Stimulated activated naive CD8-positive, alpha-beta T cell treated with anti-CD3 and anti-CD28 coated beads, Interleukin-15, Interleukin-2, amounts not matched to agents 100 U/mL and 50 U/mL, for 24 hours (primary cell): ENCODE measurements at regions not wholly inside any gene's neighbourhood (a gene's known extent, or its start where the extent isn't known, plus 50 kb on each side); places are given as distances from the start of the nearest gene placed in this dataset.

Experiments
- ATAC-seq: fragments of 150-1000 bp; cut with Tn5 transposase; one replicate; pipeline ENCODE4 v1.10.0; 2021
- DNase-seq: peaks from one replicate; pipeline ENCODE4 v3.0.0; 2021

- peak; percentile 7 for DNase-seq
- peak; percentile 64 for ATAC-seq
These were observed 151.4 kb upstream of the STX18 start for GRCh38 chr4:4693258-4693657.

DNA sequence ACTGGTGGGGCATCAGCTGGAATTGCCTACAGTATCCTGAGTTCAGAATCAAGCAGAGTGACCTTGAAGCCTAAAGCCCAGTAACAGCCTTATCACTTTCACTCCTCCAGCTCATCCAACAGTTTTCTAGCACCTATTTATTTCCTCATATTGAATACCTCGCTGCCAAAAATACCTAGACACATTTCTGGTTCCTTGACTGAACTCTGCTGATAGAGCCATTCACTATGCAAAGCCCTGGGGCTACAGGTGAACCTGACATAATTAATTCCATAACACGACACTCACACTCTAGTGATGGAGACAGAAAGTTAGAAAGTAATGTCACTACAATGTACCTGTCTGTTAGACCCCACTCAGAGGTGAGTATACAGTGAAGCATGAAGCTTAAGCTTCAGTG is 149.0 kb upstream of the STX18 start:
- ATAC-seq (no peak), DNase-seq (no peak)

- ATAC-seq (peak; percentile 81), DNase-seq (peak; percentile 9)
These were observed 148.0 kb upstream of the STX18 start for GRCh38 chr4:4689694-4690440.

- ATAC-seq (no peak), DNase-seq (no peak)
These were observed 146.3 kb upstream of the STX18 start for GRCh38 chr4:4687935-4688727.

DNA sequence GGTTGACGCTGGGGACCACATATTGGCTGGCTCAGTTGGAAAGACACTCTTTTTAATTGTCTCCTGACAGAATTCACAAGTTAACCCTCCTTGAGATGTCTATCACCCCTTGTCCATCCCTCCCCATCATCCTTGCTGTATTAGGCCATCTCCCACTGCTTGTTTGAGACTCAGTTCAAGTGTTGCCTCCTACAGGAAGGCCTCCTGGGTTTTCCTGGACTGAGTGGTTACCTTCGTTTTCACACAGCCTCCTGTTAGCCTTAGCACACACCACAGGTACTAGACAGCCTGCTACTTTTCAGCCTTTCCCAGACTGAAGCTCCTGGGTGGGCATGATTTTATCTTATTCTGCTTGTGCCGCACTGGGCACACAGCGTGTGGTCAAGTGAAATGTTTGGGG is 145.3 kb upstream of the STX18 start:
- DNase-seq (no peak), ATAC-seq (no peak)

GRCh38 chr4:4685810-4686795 is 144.3 kb upstream of the STX18 start:
- ATAC-seq = no peak

DNA sequence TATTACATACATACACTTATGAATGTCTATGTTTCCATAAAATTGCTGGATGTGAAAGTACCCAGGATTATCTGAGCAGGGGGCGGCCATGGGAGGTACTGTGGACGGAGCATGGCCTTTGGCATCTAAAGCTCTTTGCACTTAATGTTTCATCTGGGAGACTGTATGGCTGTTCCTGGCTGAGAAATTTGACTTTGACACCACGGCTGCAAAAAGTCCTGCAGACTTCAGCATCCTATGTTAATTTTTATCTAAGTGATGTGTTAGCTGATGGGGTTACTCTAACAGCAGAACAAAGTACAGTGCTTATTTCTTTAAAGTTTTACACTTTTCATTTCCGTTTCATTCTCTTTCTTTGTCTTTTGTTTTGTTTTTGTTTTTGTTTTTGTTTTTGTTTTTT is 139.8 kb upstream of the STX18 start:
- DNase-seq (no peak), ATAC-seq (no peak)

More at GRCh38 chr4:4685810-4686795, 144.3 kb upstream of the STX18 start:
- no peak for DNase-seq

DNA sequence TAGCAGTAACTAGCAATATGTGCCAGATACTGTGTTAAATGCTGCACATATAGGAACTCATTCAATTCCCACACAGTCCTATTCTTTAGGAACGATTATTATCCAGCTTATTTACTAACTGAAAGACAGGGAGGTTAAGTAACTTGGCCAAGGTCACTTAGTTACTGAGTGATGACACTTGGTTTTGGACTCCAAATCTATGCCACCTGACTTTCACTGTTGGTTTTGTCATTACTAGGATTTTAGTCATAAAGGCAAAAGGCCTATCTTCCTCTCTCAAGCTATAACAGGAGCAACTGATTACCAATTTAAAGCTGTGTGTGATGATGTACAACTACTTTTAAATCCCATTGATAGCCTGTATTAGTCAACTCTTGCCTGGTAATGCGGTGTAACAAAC is 138.9 kb upstream of the STX18 start:
- DNase-seq = no peak

GRCh38 chr4:4680243-4680642 is 138.4 kb upstream of the STX18 start:
- DNase-seq = no peak
- no peak for ATAC-seq

More for the DNA sequence above, 138.9 kb upstream of the STX18 start:
- no peak for ATAC-seq

GRCh38 chr4:4677556-4678522 is 136.0 kb upstream of the STX18 start:
- DNase-seq (no peak), ATAC-seq (no peak)

DNA sequence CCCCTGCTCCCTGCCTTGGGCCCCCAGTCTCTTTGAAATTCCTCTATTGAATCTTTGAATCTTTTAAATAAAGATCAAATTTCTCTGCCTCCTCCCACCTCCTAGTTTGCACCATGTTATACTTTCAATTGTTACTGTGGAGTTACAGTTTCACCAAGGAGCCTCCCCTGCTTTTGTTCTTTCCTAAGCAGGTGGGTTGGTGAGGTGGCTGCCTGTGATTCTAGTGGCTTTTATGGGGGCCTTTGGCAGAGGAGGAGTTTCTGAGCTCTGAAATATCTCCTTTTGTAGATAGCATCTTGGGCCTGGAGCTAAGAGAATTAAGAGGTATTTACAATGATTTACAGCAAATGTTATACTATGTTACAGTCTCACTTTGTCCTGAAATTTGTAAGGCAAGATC is 133.8 kb upstream of the STX18 start:
- ATAC-seq = no peak
- DNase-seq = no peak

DNA sequence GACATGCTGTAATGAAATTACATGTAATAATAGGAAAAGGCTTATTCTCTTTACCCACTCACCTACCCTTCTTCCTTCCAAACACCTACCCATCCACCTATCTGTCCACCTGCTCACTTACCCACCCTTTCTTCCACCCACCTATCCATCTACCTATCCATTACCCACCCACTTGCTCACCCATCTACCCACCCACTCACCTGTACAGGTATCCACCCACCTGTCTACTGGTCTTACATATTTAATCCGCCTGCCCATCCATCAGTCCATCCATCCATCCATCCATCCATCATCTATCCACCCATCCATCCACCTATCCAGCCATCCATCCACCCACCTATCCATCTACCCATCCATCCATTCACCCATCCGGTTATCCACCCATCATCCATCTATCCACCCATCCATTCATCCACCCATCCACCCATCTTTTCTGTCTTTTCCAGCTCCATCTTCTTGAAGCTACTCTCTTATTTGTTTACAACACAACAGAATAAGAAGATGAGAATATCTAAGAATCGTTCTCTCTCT is 133.3 kb upstream of the STX18 start:
- no peak for ATAC-seq
- DNase-seq = no peak

DNA sequence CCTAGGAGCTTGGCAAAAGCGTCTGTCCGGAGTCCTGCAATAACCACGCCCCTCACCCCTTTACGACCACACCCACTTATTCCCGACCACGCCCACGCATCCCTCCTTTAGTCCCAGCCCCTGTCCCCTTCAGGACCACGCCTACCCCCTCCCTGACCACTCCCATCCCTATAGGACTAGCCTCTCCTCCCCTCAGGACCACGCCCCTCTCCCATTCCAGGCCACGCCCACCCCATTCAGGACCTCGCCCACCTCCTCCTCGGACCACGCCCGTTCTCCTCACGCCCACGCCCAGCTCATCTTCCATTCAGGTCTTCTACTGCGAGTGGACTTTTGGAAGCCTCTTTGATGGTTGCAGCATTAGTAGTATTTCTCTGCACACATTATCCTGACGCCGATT is 131.2 kb upstream of the STX18 start:
- ATAC-seq (no peak), DNase-seq (no peak)

DNA sequence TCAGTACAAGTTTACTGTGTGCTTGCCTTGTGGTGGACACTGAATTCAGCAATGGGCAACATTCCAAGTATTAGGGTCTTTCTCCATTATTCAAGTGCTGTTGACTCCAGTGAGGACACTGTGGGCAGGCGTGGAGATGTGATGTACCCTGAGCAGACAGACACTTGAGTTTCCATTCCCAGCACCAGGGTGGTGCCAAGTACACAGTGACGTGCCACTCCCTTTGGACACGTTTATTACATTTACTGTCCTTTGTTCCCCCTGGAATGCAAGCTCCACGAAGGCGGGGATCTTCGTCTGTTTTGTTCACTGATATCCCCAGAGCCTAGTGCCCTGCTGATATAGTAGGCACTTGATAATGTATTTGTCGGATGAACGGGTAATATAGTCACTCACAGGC is 130.6 kb upstream of the STX18 start:
- ATAC-seq (no peak), DNase-seq (no peak)

DNA sequence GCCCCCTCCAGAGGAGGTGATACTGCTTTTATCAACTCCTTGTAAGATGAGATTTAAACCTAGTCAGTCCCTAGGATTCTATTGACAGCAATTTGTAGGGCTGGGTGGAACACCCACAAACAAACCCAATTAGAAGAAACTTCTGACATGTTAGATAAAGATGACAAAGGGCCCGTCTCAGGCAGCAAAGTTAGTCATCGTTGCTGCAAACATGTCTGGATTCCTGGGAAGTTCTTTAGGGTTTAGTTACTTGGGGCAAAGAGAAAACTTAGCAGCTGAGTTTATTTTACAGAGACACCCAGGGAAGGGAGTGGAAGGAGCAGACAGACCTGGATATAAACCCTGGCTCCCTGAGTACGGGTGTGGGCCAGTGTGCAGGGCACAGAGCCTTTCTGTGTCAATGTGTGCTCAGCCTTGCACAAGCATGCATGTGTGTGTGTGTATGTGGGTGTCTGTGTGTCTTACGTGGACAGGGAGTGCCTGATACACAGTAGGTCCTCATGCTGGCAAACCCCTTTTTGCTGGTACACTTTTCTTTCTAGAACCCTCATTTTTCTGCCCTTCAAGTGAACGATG is 130.0 kb upstream of the STX18 start:
- ATAC-seq = no peak

GRCh38 chr4:4670869-4671268 is 129.0 kb upstream of the STX18 start:
- DNase-seq (no peak), ATAC-seq (no peak)

More for the DNA sequence above, 130.0 kb upstream of the STX18 start:
- DNase-seq = no peak

- no peak for DNase-seq
- ATAC-seq = no peak
These were observed 126.7 kb upstream of the STX18 start for GRCh38 chr4:4668355-4669210.

DNA sequence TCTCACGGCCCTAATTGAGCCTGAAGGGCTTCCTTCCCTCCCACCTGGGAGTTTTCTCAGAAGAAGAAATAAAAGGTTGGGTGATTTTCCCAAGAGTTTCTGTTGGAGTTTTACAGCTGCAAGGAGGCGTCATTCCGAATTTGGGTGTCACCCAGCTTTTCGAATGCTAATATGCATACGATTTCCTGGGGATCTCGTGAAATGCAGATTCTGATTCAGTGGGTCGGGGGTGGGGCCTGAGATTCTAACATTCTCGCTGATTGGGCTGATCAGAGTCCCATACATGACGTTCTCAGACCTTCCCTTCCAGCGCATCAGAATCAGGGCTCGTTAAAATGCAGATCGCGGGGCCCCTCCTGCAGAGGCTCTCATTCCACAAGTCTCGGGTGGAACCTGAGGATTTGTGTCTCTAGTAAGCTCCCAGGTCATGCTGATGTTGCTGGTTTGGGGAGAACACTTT is 125.8 kb upstream of the STX18 start:
- ATAC-seq = no peak
- DNase-seq = no peak
